ENCODE measurements at regions not wholly inside any gene's neighbourhood (a gene's known extent, or its start where the extent isn't known, plus 50 kb on each side); places are given as distances from the start of the nearest gene placed in this dataset.
A peak's percentile ranks its signal among the peaks of the same experiment; 100 is the strongest.

GRCh38 chr5:89723907-89724306 is 685.6 kb downstream of the CETN3 start:
- no peaks in the 10 kb centered on the region for H3K9me3 ChIP-seq (ENCODE audit: control insufficient read depth, low read depth, low read length)
- H3K4me1 ChIP-seq (ENCODE audit: control insufficient read depth, insufficient read depth, low read length), result no peaks in the 10 kb centered on the region
- WGBS (ENCODE audit: insufficient coverage, low lambda C conversion rate), result 53% methylated on average over 2 of the region's 2 CpGs
- no peak overlapping the region for H3K4me3 ChIP-seq (ENCODE audit: low read length)
- H3K27me3 ChIP-seq (ENCODE audit: control insufficient read depth, insufficient read depth, low read length), result no peaks in the 10 kb centered on the region
- no peak overlapping the region for H3K27ac ChIP-seq (ENCODE audit: low read length)
- DNase-seq, result no peak
- H3K36me3 ChIP-seq (ENCODE audit: control insufficient read depth, insufficient read depth, low read length), result no peaks in the 10 kb centered on the region

- Histone ChIP-seq H3K27me3 (ENCODE audit: control insufficient read depth, insufficient read depth, low read length) (no peaks in the 10 kb centered on the region), H3K4me1 (ENCODE audit: control insufficient read depth, insufficient read depth, low read length) (no peaks in the 10 kb centered on the region), H3K4me3 (ENCODE audit: low read length) (no peak overlapping the region), H3K36me3 (ENCODE audit: control insufficient read depth, insufficient read depth, low read length) (no peaks in the 10 kb centered on the region), H3K9me3 (ENCODE audit: control insufficient read depth, low read depth, low read length) (no peaks in the 10 kb centered on the region), H3K27ac (ENCODE audit: low read length) (no peak overlapping the region)
- 68% methylated on average over 3 of the region's 4 CpGs for WGBS (ENCODE audit: insufficient coverage, low lambda C conversion rate)
- DNase-seq, result no peak
Measured at GRCh38 chr5:89722538-89722937, 687.0 kb downstream of the CETN3 start.

- no peaks in the 10 kb centered on the region for H3K9me3 ChIP-seq (ENCODE audit: control insufficient read depth, low read depth, low read length)
- H3K4me3 ChIP-seq (ENCODE audit: low read length), result no peak overlapping the region
- H3K36me3 ChIP-seq (ENCODE audit: control insufficient read depth, insufficient read depth, low read length), result no peaks in the 10 kb centered on the region
- no peaks in the 10 kb centered on the region for H3K4me1 ChIP-seq (ENCODE audit: control insufficient read depth, insufficient read depth, low read length)
- H3K27ac ChIP-seq (ENCODE audit: low read length), result no peak overlapping the region
- no peak for DNase-seq
- no peaks in the 10 kb centered on the region for H3K27me3 ChIP-seq (ENCODE audit: control insufficient read depth, insufficient read depth, low read length)
Measured at GRCh38 chr5:89721931-89722330, 687.6 kb downstream of the CETN3 start.

- H3K4me3 ChIP-seq (ENCODE audit: low read length), result no peak overlapping the region
- no peak overlapping the region for H3K27ac ChIP-seq (ENCODE audit: low read length)
- WGBS (ENCODE audit: insufficient coverage, low lambda C conversion rate), result 100% methylated on average over 2 of the region's 2 CpGs
- no peaks in the 10 kb centered on the region for H3K36me3 ChIP-seq (ENCODE audit: control insufficient read depth, insufficient read depth, low read length)
- no peaks in the 10 kb centered on the region for H3K4me1 ChIP-seq (ENCODE audit: control insufficient read depth, insufficient read depth, low read length)
- H3K27me3 ChIP-seq (ENCODE audit: control insufficient read depth, insufficient read depth, low read length), result no peaks in the 10 kb centered on the region
- H3K9me3 ChIP-seq (ENCODE audit: control insufficient read depth, low read depth, low read length), result no peaks in the 10 kb centered on the region
- no peak for DNase-seq
Measured at GRCh38 chr5:89721353-89721752, 688.2 kb downstream of the CETN3 start.

- DNase-seq, result no peak
- H3K4me3 ChIP-seq (ENCODE audit: low read length), result no peak overlapping the region
- no peaks in the 10 kb centered on the region for H3K4me1 ChIP-seq (ENCODE audit: control insufficient read depth, insufficient read depth, low read length)
- no peaks in the 10 kb centered on the region for H3K36me3 ChIP-seq (ENCODE audit: control insufficient read depth, insufficient read depth, low read length)
- no CpG with 5 or more reads among the region's 3 CpGs for WGBS (ENCODE audit: insufficient coverage, low lambda C conversion rate)
- no peaks in the 10 kb centered on the region for H3K27me3 ChIP-seq (ENCODE audit: control insufficient read depth, insufficient read depth, low read length)
- no peaks in the 10 kb centered on the region for H3K9me3 ChIP-seq (ENCODE audit: control insufficient read depth, low read depth, low read length)
- H3K27ac ChIP-seq (ENCODE audit: low read length), result no peak overlapping the region
Measured at GRCh38 chr5:89712134-89712700, 697.3 kb downstream of the CETN3 start.

- Histone ChIP-seq H3K27me3 (ENCODE audit: control insufficient read depth, insufficient read depth, low read length) (no peaks in the 10 kb centered on the region), H3K36me3 (ENCODE audit: control insufficient read depth, insufficient read depth, low read length) (no peaks in the 10 kb centered on the region), H3K27ac (ENCODE audit: low read length) (no peak overlapping the region), H3K4me1 (ENCODE audit: control insufficient read depth, insufficient read depth, low read length) (no peaks in the 10 kb centered on the region), H3K4me3 (ENCODE audit: low read length) (no peak overlapping the region), H3K9me3 (ENCODE audit: control insufficient read depth, low read depth, low read length) (no peaks in the 10 kb centered on the region)
- no CpG with 5 or more reads among the region's 1 CpG for WGBS (ENCODE audit: insufficient coverage, low lambda C conversion rate)
- DNase-seq, result no peak
Measured at GRCh38 chr5:89711526-89711925, 698.0 kb downstream of the CETN3 start.

- Histone ChIP-seq H3K4me3 (ENCODE audit: low read length) (no peak overlapping the region), H3K9me3 (ENCODE audit: control insufficient read depth, low read depth, low read length) (no peaks in the 10 kb centered on the region), H3K4me1 (ENCODE audit: control insufficient read depth, insufficient read depth, low read length) (no peaks in the 10 kb centered on the region), H3K36me3 (ENCODE audit: control insufficient read depth, insufficient read depth, low read length) (no peaks in the 10 kb centered on the region), H3K27me3 (ENCODE audit: control insufficient read depth, insufficient read depth, low read length) (no peaks in the 10 kb centered on the region), H3K27ac (ENCODE audit: low read length) (no peak overlapping the region)
- no CpG with 5 or more reads among the region's 1 CpG for WGBS (ENCODE audit: insufficient coverage, low lambda C conversion rate)
- no peak for DNase-seq
Measured at GRCh38 chr5:89710006-89710405, 699.5 kb downstream of the CETN3 start.

GRCh38 chr5:89707891-89708290 is 701.7 kb downstream of the CETN3 start:
- H3K4me3 ChIP-seq (ENCODE audit: low read length), result no peak overlapping the region
- H3K27me3 ChIP-seq (ENCODE audit: control insufficient read depth, insufficient read depth, low read length), result no peaks in the 10 kb centered on the region
- H3K27ac ChIP-seq (ENCODE audit: low read length), result no peak overlapping the region
- H3K9me3 ChIP-seq (ENCODE audit: control insufficient read depth, low read depth, low read length), result no peaks in the 10 kb centered on the region
- H3K4me1 ChIP-seq (ENCODE audit: control insufficient read depth, insufficient read depth, low read length), result no peaks in the 10 kb centered on the region
- DNase-seq, result no peak
- 100% methylated on average over 1 of the region's 2 CpGs for WGBS (ENCODE audit: insufficient coverage, low lambda C conversion rate)
- no peaks in the 10 kb centered on the region for H3K36me3 ChIP-seq (ENCODE audit: control insufficient read depth, insufficient read depth, low read length)

- no peak overlapping the region for H3K4me3 ChIP-seq (ENCODE audit: low read length)
- H3K36me3 ChIP-seq (ENCODE audit: control insufficient read depth, insufficient read depth, low read length), result no peaks in the 10 kb centered on the region
- DNase-seq, result no peak
- H3K27ac ChIP-seq (ENCODE audit: low read length), result no peak overlapping the region
- WGBS (ENCODE audit: insufficient coverage, low lambda C conversion rate), result no CpG with 5 or more reads among the region's 1 CpG
- no peaks in the 10 kb centered on the region for H3K27me3 ChIP-seq (ENCODE audit: control insufficient read depth, insufficient read depth, low read length)
- H3K9me3 ChIP-seq (ENCODE audit: control insufficient read depth, low read depth, low read length), result no peaks in the 10 kb centered on the region
- H3K4me1 ChIP-seq (ENCODE audit: control insufficient read depth, insufficient read depth, low read length), result no peaks in the 10 kb centered on the region
Measured at GRCh38 chr5:89706731-89707130, 702.8 kb downstream of the CETN3 start.

- H3K4me3 ChIP-seq (ENCODE audit: low read length), result no peak overlapping the region
- H3K36me3 ChIP-seq (ENCODE audit: control insufficient read depth, insufficient read depth, low read length), result no peaks in the 10 kb centered on the region
- H3K4me1 ChIP-seq (ENCODE audit: control insufficient read depth, insufficient read depth, low read length), result no peaks in the 10 kb centered on the region
- no peaks in the 10 kb centered on the region for H3K27me3 ChIP-seq (ENCODE audit: control insufficient read depth, insufficient read depth, low read length)
- peak in 1 of 2 donors; percentile 4 for DNase-seq
- no peak overlapping the region for H3K27ac ChIP-seq (ENCODE audit: low read length)
- no peaks in the 10 kb centered on the region for H3K9me3 ChIP-seq (ENCODE audit: control insufficient read depth, low read depth, low read length)
Measured at GRCh38 chr5:89703817-89704216, 705.7 kb downstream of the CETN3 start.

- Histone ChIP-seq H3K4me1 (ENCODE audit: control insufficient read depth, insufficient read depth, low read length) (no peaks in the 10 kb centered on the region), H3K27me3 (ENCODE audit: control insufficient read depth, insufficient read depth, low read length) (no peaks in the 10 kb centered on the region), H3K9me3 (ENCODE audit: control insufficient read depth, low read depth, low read length) (no peaks in the 10 kb centered on the region), H3K4me3 (ENCODE audit: low read length) (no peak overlapping the region), H3K27ac (ENCODE audit: low read length) (no peak overlapping the region), H3K36me3 (ENCODE audit: control insufficient read depth, insufficient read depth, low read length) (no peaks in the 10 kb centered on the region)
- no peak for DNase-seq
- 88% methylated on average over 2 of the region's 2 CpGs for WGBS (ENCODE audit: insufficient coverage, low lambda C conversion rate)
Measured at GRCh38 chr5:89698028-89698427, 711.5 kb downstream of the CETN3 start.

Data from large intestine (tissue), 3 donors.